ENCODE measurements at regions not wholly inside any gene's neighbourhood (a gene's known extent, or its start where the extent isn't known, plus 50 kb on each side); places are given as distances from the start of the nearest gene placed in this dataset.
A peak's percentile ranks its signal among the peaks of the same experiment; 100 is the strongest.

DNA sequence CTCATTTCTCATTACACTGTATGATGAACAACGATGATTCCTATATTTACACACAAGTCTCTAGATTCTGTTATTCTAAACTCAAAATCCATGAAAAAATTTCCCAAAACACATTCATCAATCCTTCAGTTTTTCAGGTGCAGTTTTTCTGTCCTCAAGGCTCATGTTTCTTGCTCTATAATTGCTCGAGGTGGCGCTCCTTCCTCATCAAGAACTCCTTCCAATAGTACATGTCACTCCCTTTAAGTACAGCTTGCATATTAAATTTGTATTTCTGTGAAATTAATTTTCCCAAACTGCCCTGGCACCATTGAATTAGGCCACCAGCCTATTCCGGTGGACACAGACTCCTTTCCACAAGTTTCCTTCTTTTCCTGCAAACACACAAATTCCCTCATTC is 188.7 kb upstream of the MINDY3 start:
- no peak for TF ChIP-seq CHD1 (IDR thresholded peaks at IDR 0.05; ENCODE audit: low read depth, low read length)
- TF ChIP-seq, protein P1, sequence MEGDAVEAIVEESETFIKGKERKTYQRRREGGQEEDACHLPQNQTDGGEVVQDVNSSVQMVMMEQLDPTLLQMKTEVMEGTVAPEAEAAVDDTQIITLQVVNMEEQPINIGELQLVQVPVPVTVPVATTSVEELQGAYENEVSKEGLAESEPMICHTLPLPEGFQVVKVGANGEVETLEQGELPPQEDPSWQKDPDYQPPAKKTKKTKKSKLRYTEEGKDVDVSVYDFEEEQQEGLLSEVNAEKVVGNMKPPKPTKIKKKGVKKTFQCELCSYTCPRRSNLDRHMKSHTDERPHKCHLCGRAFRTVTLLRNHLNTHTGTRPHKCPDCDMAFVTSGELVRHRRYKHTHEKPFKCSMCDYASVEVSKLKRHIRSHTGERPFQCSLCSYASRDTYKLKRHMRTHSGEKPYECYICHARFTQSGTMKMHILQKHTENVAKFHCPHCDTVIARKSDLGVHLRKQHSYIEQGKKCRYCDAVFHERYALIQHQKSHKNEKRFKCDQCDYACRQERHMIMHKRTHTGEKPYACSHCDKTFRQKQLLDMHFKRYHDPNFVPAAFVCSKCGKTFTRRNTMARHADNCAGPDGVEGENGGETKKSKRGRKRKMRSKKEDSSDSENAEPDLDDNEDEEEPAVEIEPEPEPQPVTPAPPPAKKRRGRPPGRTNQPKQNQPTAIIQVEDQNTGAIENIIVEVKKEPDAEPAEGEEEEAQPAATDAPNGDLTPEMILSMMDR (IDR thresholded peaks at IDR 0.05; ENCODE audit: control extremely low read depth in 1 of 3, insufficient read depth in 1 of 3, low read depth in 1 of 3, low read length in 3 of 3): peak in 1 of 3 experiments; percentile 21; a peak in 2 of 4 replicates
- TF ChIP-seq TAF1 (IDR thresholded peaks at IDR 0.05; ENCODE audit: low read depth, low read length): no peak
- TF ChIP-seq POLR2A (IDR thresholded peaks at IDR 0.05; ENCODE audit: control extremely low read depth in 1 of 2, low read depth in 2 of 2, low read length in 2 of 2): no peak
- TF ChIP-seq POLR2AphosphoS5 (IDR thresholded peaks at IDR 0.05; ENCODE audit: low read depth, low read length): no peak
- no peak for TF ChIP-seq SIX5 (IDR thresholded peaks at IDR 0.05; ENCODE audit: low read depth, low read length)
- TF ChIP-seq SIN3A (conservative IDR thresholded peaks at IDR 0.05 in 1 of 2, IDR thresholded peaks at IDR 0.05 in 1 of 2; ENCODE audit: low read depth in 1 of 2, low read length in 2 of 2): no peak
- TF ChIP-seq HDAC2 (IDR thresholded peaks at IDR 0.05; ENCODE audit: borderline replicate concordance in 1 of 2, low read depth in 2 of 2, low read length in 2 of 2): no peak
